Right renal cortex interstitium (tissue), 3 donors: ENCODE measurements at regions not wholly inside any gene's neighbourhood (a gene's known extent, or its start where the extent isn't known, plus 50 kb on each side); places are given as distances from the start of the nearest gene placed in this dataset.
"Not testable (repeated sequence)": the region's sequence is repeated elsewhere in the genome, so short reads cannot be mapped to it uniquely, and the experiment has no call there.

ENCODE experiments used
- DNase-seq, 3 donors: peaks; one replicate each; pipeline ENCODE4 v3.0.0-alpha.2; 2013; ENCODE audit warnings: low read depth in 3 of 3, low spot score in 2 of 3

GRCh38 chr1:234924450-234925355 is 203.9 kb downstream of the TOMM20 start:
- DNase-seq, result no peak

- no peak for DNase-seq
Observed at GRCh38 chr1:234923626-234924025, 205.0 kb downstream of the TOMM20 start.

GRCh38 chr1:234922987-234923386 is 205.7 kb downstream of the TOMM20 start:
- no peak for DNase-seq

DNA sequence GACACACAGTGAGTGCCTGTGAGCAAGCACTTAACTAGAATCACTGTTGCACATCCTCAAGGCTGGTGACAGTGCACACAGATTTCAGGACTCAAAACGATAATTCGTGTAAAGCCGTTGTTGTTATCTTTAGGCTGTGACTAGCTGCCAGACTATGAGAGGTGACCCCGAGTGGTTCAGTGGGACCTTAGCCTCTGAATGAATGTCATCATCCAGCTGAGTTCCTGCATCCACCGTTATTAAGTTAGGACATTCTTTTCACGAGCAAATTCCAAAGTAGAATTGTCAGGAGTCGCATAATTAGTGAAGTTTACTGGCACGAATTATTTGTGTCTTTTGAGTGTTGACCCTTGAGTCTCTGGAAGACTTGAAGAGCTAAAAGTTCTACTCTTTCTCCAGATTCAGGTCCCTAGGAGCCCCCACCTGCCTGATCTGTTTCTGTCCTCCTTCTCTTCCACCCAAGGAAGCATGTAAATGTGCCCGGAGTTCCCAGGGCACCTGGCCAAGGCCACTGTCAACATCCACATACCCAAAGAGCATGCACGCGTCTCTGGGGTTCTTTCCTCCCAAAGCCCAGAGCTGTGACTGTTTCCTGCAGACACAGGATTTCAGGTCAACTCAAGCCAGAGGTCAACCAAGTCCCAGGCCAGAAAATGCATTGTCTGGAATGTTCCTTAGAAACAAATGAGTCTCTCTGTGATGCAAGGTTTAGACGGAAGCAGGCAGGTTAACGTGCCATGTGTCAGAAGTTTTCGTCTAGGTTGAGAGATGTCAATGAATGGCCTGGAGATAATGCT is 207.2 kb downstream of the TOMM20 start:
- no peak for DNase-seq

- no peak for DNase-seq
Observed at GRCh38 chr1:234920843-234921140, 207.8 kb downstream of the TOMM20 start.

- no peak for DNase-seq
Observed at GRCh38 chr1:234920136-234920842, 208.3 kb downstream of the TOMM20 start.

GRCh38 chr1:234918961-234919761 is 209.5 kb downstream of the TOMM20 start:
- no peak for DNase-seq

GRCh38 chr1:234918181-234918841 is 210.3 kb downstream of the TOMM20 start:
- DNase-seq, result peak in 1 of 3 donors; percentile 56

DNA sequence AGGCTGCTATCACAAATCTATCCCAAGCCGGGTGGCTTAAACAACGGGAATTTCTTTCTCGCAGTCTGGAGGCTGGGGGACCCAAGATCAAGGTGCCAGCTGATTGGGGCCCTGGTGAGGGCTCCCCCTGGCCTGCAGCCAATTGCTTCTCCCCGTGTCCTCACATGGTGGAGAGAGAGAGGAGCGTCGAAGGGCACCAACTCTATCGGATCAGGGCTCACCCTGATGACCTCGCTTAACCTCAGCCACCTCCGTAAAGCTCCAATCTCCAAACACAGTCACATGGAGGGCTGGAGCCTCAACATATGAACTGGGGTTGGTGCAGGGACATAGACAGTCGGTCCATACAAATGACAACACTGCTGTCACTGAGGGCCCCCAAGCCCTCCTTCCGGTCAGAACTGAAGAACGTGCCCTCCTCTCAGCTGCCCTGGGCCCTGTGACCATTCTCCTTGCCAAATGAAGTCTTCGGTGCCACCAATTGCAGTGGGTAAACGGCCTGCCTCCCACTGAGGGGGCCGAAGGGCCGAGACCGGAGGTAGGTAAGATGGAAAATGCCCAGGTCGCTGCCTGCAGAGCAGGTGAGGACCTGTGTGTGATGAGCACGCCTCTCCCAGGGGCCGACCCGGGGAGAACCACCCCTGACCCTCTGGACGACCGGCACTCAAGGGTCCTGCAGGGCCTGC is 211.0 kb downstream of the TOMM20 start:
- no peak for DNase-seq

GRCh38 chr1:234916840-234917239 is 211.8 kb downstream of the TOMM20 start:
- no peak for DNase-seq

GRCh38 chr1:234915924-234916675 is 212.5 kb downstream of the TOMM20 start:
- no peak for DNase-seq

GRCh38 chr1:234914606-234915290 is 213.9 kb downstream of the TOMM20 start:
- DNase-seq, result no peak

GRCh38 chr1:234913771-234914170 is 214.9 kb downstream of the TOMM20 start:
- DNase-seq, result no peak

GRCh38 chr1:234913278-234913649 is 215.4 kb downstream of the TOMM20 start:
- DNase-seq, result no peak

DNA sequence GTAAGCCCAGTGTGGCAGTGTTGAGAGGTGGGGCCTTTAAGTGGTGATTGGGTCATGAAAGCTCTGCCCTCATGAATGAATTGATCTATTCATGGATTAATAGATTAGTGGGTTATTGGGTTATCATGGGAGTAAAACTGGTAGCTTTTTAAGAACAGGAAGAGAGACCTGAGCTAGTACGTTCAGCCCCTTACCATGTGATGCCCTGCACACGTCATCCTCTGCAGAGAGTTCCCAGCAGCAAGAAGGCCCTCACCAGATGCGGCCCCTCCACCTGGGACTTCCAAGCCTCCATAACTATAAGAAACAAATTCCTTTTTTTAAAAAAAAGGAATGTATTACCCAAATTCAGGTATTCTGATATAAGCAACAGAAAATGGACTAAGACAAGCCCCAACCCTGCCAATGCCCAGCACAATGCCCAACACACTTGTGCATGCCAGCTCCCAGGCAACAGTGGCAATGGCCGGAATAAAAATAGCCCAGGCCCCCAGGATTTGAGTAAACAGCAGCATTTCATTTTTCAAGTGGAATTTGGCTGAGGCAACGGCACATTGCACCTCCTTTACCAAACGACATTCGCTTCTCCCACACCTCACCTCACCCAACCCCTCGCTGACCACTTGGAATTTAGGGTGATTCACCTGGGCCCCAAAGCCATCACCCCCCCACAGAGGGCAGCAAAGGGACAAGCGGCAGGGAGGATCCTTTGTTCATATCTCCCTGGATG is 215.9 kb downstream of the TOMM20 start:
- no peak for DNase-seq

DNA sequence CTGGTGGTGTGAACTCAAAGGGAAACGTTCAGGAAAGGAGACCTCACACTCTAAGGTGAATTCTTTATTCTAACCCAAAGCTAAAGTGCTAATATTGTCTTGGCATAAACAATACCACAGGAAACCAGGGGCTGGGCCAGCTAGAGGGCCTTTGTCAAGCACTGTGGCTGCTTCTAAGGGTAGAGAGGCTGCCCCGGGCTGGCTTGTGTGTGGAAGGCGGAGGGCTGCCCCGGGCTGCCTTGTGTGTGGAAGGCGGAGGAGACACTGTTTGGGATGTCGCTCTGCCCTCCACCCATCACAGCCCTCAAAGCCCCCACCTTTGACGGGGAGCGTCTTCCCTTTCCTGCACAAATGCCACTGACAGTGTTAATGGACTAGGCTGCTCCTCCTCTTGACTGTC is 216.8 kb downstream of the TOMM20 start:
- no peak for DNase-seq

DNA sequence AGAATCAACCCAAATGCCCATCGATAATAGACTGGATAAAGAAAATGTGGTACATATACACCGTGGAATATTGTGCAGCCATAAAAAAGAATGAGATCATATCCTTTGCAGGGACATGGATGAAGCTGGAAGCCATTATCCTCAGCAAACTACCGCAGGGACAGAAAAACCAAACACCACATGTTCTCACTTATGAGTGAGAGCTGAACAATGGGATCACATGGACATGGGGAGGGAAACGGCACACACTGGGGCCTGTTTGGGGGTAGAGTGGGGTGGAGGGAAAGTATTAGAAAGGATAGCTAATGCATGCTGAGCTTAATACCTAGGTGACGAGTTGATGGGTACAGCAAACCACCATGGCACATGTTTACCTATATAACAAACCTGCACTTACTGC is 217.5 kb downstream of the TOMM20 start:
- not testable (repeated sequence) for DNase-seq

- DNase-seq, result no peak
Observed at GRCh38 chr1:234909851-234910250, 218.8 kb downstream of the TOMM20 start.
